OCI-LY3 (cell line): ENCODE measurements at regions not wholly inside any gene's neighbourhood (a gene's known extent, or its start where the extent isn't known, plus 50 kb on each side); places are given as distances from the start of the nearest gene placed in this dataset.

Experiments
- CTCF ChIP-seq: fragments of 200-600, 300-600 bp; sonication (generic); IDR thresholded peaks from 2 replicates; pipeline ENCODE4 v1.5.1; 2014; ENCODE audit warnings: antibody characterized with exemption, low read length, low read depth
- EZH2phosphoT487 ChIP-seq: fragments of 200-600 bp; shearing (Covaris generic); IDR thresholded peaks from 2 replicates; pipeline ENCODE4 v1.6.1; 2018; ENCODE audit warnings: antibody characterized with exemption, mixed run types, low read depth

- TF ChIP-seq CTCF = no peak
- no peak for TF ChIP-seq EZH2phosphoT487
These were observed 122.9 kb upstream of the IRF2BP2 start for GRCh38 chr1:234732671-234733390.
